OCI-LY7 (cell line): ENCODE measurements at regions not wholly inside any gene's neighbourhood (a gene's known extent, or its start where the extent isn't known, plus 50 kb on each side); places are given as distances from the start of the nearest gene placed in this dataset.

Source experiments
- BruUV-seq: library from RNA; stranded (reverse); fragments of 400-500 nt; replicated peaks from 2 replicates; lab custom pipeline; 2021; lab: Mats Ljungman, UMichigan
- CTCF ChIA-PET: fragments of 300-600 bp; sonication (Branson Sonifier 250); formaldehyde crosslinking; loops from one replicate; lab custom pipeline; 2022; ENCODE audit warnings: antibody characterized with exemption; ENCODE audit not compliant: unreplicated experiment; lab: Charles Lee
- POLR2A ChIA-PET: fragments of 300-600 bp; sonication (Branson Sonifier 250); formaldehyde crosslinking; loops from one replicate; lab custom pipeline; 2022; ENCODE audit warnings: antibody characterized with exemption; lab: Charles Lee
- DNase-seq: peaks from one replicate; pipeline ENCODE4 v3.0.0-alpha.2; 2015; ENCODE audit warnings: low spot score
- H2AFZ ChIP-seq: fragments of 200-600 bp; sonication (generic), shearing (Covaris generic); 2 replicates; pipeline ENCODE4 v1.6.1; 2014; ENCODE audit warnings: mild to moderate bottlenecking, antibody characterized with exemption, low read length, moderate library complexity
- H3K27ac ChIP-seq: fragments of 200-600 bp; sonication (generic); 2 replicates; pipeline ENCODE4 v1.5.1; 2014; ENCODE audit warnings: mixed run types, low read depth, mild to moderate bottlenecking, moderate library complexity, low read length, inconsistent platforms; ENCODE audit not compliant: poor library complexity, severe bottlenecking
- H3K36me3 ChIP-seq: fragments of 200-600 bp; sonication (generic); 2 replicates; pipeline ENCODE4 v1.6.1; 2014; ENCODE audit warnings: mild to moderate bottlenecking, antibody characterized with exemption, low read length, moderate library complexity, mixed read lengths; ENCODE audit not compliant: insufficient read depth
- H3K4me1 ChIP-seq: fragments of 200-600 bp; sonication (generic); 2 replicates; pipeline ENCODE4 v1.5.1; 2014; ENCODE audit warnings: mild to moderate bottlenecking, low read length; ENCODE audit not compliant: insufficient read depth, poor library complexity, severe bottlenecking
- H3K4me2 ChIP-seq: fragments of 200-600 bp; sonication (generic); 2 replicates; pipeline ENCODE4 v1.6.1; 2014; ENCODE audit warnings: mild to moderate bottlenecking, low read length
- H3K4me3 ChIP-seq: fragments of 200-600 bp; sonication (generic); 2 replicates; pipeline ENCODE4 v1.5.1; 2014; ENCODE audit warnings: mild to moderate bottlenecking, low read depth, low read length; ENCODE audit not compliant: poor library complexity, severe bottlenecking
- H3K79me2 ChIP-seq: fragments of 200-600 bp; sonication (generic); 2 replicates; pipeline ENCODE4 v1.6.1; 2016; ENCODE audit warnings: low read depth, mild to moderate bottlenecking, low read length, moderate library complexity, mixed read lengths; ENCODE audit not compliant: insufficient read depth
- H3K9me2 ChIP-seq: fragments of 200-600 bp; sonication (generic); 2 replicates; pipeline ENCODE4 v1.6.1; 2016; ENCODE audit warnings: mild to moderate bottlenecking, low read length, mixed read lengths; ENCODE audit not compliant: insufficient read depth
- H3K9me3 ChIP-seq: fragments of 200-600 bp; sonication (generic); 2 replicates; pipeline ENCODE4 v1.6.1; 2014; ENCODE audit warnings: mild to moderate bottlenecking, mixed run types, low read length, mixed read lengths
- H4K20me1 ChIP-seq: fragments of 200-600 bp; sonication (generic); 2 replicates; pipeline ENCODE4 v1.6.1; 2014; ENCODE audit warnings: mild to moderate bottlenecking, antibody characterized with exemption, low read length, moderate library complexity, mixed read lengths; ENCODE audit not compliant: insufficient read depth
- CTCF ChIP-seq: fragments of 200-600 bp; sonication (generic); conservative IDR thresholded peaks from 2 replicates; pipeline ENCODE4 v1.5.1; 2014; ENCODE audit warnings: mild to moderate bottlenecking, antibody characterized with exemption, low read length, moderate library complexity, mixed read lengths
- EZH2phosphoT487 ChIP-seq: fragments of 200-600 bp; sonication (generic); IDR thresholded peaks from 2 replicates; pipeline ENCODE4 v1.6.1; 2018; ENCODE audit warnings: low read depth, borderline replicate concordance, mild to moderate bottlenecking, mixed run types, antibody characterized with exemption, low read length, moderate library complexity, mixed read lengths
- intact Hi-C: fragments of 100-400 bp; cut with micrococcal nuclease; formaldehyde crosslinking; loops from one replicate; pipeline ENCODE4 v1.10.0; 2022; ENCODE audit not compliant: unreplicated experiment

- ChIA-PET CTCF (no interaction called here), POLR2A (no interaction called here)
- no TSS peak for BruUV-seq
- no peak for DNase-seq
- no peak overlapping the region for H2AFZ ChIP-seq
- H3K27ac ChIP-seq = no peak overlapping the region
- no peaks in the 10 kb centered on the region for H4K20me1 ChIP-seq
- H3K9me3 ChIP-seq = no peaks in the 10 kb centered on the region
- H3K9me2 ChIP-seq = no peaks in the 10 kb centered on the region
- H3K36me3 ChIP-seq = no peaks in the 10 kb centered on the region
- H3K4me1 ChIP-seq = no peaks in the 10 kb centered on the region
- H3K4me3 ChIP-seq = no peak overlapping the region
- no peak overlapping the region for H3K4me2 ChIP-seq
- no peak for TF ChIP-seq EZH2phosphoT487
- no peak for TF ChIP-seq CTCF
- no peaks in the 10 kb centered on the region for H3K79me2 ChIP-seq
- intact Hi-C loops = no loop called here
Observed at GRCh38 chr15:29383367-29383766, 113.7 kb upstream of the NSMCE3 start.

- Histone ChIP-seq H2AFZ (no peak overlapping the region), H3K9me2 (no peaks in the 10 kb centered on the region), H3K4me1 (no peaks in the 10 kb centered on the region), H3K79me2 (no peaks in the 10 kb centered on the region), H3K4me3 (no peak overlapping the region), H3K9me3 (no peaks in the 10 kb centered on the region), H4K20me1 (no peaks in the 10 kb centered on the region), H3K4me2 (no peak overlapping the region), H3K27ac (no peak overlapping the region), H3K36me3 (no peaks in the 10 kb centered on the region)
- DNase-seq = no peak
- POLR2A ChIA-PET = no interaction called here
- CTCF ChIA-PET = no interaction called here
- TF ChIP-seq CTCF = no peak
- TF ChIP-seq EZH2phosphoT487 = no peak
- BruUV-seq = no TSS peak
- intact Hi-C loops = no loop called here
Observed at GRCh38 chr15:29382862-29383261, 113.2 kb upstream of the NSMCE3 start.

- no peaks in the 10 kb centered on the region for H3K9me2 ChIP-seq
- H3K9me3 ChIP-seq = no peaks in the 10 kb centered on the region
- H3K27ac ChIP-seq = no peak overlapping the region
- TF ChIP-seq EZH2phosphoT487 = no peak
- no peak for TF ChIP-seq CTCF
- ChIA-PET CTCF (no interaction called here), POLR2A (no interaction called here)
- no peaks in the 10 kb centered on the region for H4K20me1 ChIP-seq
- no peak overlapping the region for H3K4me3 ChIP-seq
- H2AFZ ChIP-seq = no peak overlapping the region
- DNase-seq = no peak
- H3K4me1 ChIP-seq = no peaks in the 10 kb centered on the region
- no peak overlapping the region for H3K4me2 ChIP-seq
- no TSS peak for BruUV-seq
- intact Hi-C loops = no loop called here
- H3K79me2 ChIP-seq = no peaks in the 10 kb centered on the region
- H3K36me3 ChIP-seq = no peaks in the 10 kb centered on the region
Observed at GRCh38 chr15:29380466-29380865, 110.8 kb upstream of the NSMCE3 start.
